GOT3 (cell line): ENCODE measurements at regions not wholly inside any gene's neighbourhood (a gene's known extent, or its start where the extent isn't known, plus 50 kb on each side); places are given as distances from the start of the nearest gene placed in this dataset.
"Not testable (repeated sequence)": the region's sequence is repeated elsewhere in the genome, so short reads cannot be mapped to it uniquely, and the experiment has no call there.

Source experiments
- DNase-seq: peaks from one replicate; lab custom pipeline; 2025; ENCODE audit warnings: mixed read lengths; lab: John Stamatoyannopoulos, UW

DNA sequence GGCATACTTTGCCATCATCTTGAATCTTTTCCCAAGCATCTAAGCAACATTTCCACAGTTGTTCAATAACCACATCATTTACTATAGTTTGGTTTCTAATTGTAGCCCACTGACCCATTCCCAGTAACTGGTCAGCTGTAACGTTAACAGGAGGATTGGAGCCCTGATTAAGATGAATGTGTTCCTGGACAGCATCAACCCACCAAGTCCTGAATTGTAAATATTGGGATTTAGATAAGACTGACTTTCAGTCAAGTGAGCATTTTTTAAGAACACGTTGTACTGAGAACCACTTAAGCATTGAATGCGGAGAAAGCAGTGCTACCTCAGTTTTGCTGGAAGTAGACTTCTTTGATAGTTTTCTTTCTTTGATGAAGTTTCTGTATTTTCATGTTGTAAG lies 53.3 kb upstream of the ARL4D start:
- not testable (repeated sequence) for DNase-seq

- DNase-seq = no peak
Observed at GRCh38 chr17:43344685-43345084, 54.1 kb upstream of the ARL4D start.

- DNase-seq = no peak
Observed at GRCh38 chr17:43342589-43342890, 56.3 kb upstream of the ARL4D start.

GRCh38 chr17:43341715-43342588 lies 56.8 kb upstream of the ARL4D start:
- DNase-seq = no peak

DNA sequence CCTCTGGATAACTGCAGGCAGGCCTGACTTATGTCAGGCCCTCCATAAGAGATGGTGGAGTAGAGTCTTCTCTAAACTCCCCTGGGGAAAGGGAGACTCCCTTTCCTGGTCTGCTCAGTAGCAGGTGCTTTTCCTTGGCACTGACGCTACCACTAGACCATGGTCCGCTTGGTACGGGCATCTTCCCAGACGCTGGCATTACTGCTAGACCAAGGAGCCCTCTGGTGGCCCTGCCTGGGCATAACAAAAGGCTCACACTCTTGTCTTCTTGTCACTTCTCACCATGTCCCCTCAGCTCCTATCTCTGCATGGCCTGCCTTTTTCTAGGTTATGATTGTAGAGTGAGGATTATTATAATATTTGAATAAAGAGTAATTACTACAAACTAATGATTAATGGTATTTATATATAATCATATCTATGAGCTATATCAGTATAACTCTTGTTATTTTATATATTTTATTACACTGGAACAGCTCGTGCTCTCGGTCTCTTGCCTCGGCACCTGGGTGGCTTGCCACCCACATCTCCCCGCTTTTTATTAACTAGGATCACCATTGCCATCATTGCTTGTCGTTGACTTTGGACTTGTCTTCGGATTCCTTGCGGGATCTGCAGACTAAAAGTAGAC lies 59.8 kb upstream of the ARL4D start:
- DNase-seq = peak; percentile 12

DNA sequence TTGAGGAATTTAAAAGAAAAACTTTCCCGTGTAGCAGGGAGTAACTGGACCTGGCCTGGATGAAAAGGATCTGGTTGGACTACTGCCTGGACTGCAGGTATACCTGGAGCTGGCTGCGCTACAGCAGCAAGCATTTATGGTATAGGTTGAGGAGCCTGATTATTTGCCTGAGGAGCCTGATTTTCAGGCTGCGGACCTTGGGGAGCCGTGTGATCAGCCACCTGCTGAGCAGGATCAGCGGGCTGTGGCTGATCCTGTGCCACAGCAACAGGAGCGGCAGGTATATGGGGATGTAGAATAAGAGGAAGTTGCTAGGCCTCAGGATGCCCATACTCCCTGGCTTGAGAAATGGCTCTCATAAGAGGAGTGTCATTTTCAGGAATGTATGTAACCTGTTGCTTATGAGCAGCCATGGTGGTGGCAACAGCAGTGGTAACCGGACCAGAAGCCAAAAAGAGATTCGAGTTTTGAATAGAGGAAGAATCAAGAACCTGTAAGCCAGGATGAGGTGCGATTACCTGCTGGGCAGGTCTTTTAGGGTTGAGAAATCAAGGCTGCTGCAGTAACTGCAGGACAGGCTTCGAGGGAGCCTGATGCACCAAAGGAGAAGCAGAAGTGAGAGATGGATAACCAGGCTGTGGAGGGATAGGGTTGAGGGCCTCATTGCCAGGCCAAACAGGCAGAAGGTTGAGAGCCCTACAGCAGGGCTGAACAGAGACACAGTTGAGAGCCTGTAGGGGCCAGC lies 60.9 kb upstream of the ARL4D start:
- DNase-seq = no peak

DNA sequence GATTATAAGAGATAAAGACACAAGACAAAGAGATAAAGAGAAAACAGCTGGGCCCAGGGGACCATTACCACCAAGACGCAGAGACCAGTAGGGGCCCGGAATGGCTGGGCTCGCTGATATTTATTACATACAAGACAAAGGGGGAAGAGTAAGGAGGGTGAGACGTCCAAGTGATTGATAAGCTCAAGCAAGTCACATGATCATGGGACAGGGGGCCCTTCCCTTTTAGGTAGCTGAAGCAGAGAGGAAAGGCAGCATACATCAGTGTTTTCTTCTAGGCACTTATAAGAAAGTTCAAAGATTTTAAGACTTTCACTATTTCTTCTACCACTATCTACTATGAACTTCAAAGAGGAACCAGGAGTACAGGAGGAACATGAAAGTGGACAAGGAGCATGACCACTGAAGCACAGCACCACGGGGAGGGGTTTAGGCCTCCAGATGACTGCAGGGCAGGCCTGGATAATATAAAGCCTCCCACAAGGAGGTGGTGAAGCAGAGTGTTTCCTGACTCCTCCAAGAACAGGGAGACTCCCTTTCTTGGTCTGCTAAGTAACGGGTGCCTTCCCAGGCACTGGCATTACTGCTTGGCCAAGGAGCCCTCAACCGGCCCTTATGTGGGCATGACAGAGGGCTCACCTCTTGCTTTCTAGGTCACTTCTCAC lies 63.9 kb upstream of the ARL4D start:
- no peak for DNase-seq

DNA sequence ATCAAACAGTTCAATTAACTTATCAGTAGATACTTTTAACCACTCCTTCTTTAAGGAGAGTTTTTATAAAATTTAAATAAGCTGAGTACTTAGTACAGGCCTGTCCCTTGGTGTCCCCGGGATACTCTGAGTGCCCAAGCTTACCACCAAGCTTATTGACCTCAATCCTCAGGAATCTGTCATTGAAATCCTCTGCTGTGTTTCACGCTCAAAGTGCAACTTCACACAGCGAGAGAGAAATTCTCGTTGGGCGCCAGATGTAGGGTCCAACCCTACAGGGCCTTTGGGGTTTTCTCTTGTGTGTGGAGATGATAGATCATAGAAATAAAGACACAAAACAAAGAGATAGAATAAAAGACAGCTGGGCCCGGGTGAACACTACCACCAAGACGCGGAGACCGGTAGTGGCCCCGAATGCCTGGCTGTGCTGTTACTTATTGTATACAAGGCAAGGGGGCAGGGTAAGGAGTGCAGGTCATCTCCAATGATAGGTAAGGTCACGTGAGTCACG lies 65.3 kb upstream of the ARL4D start:
- no peak for DNase-seq

GRCh38 chr17:43332230-43332629 lies 66.6 kb upstream of the ARL4D start:
- no peak for DNase-seq

DNA sequence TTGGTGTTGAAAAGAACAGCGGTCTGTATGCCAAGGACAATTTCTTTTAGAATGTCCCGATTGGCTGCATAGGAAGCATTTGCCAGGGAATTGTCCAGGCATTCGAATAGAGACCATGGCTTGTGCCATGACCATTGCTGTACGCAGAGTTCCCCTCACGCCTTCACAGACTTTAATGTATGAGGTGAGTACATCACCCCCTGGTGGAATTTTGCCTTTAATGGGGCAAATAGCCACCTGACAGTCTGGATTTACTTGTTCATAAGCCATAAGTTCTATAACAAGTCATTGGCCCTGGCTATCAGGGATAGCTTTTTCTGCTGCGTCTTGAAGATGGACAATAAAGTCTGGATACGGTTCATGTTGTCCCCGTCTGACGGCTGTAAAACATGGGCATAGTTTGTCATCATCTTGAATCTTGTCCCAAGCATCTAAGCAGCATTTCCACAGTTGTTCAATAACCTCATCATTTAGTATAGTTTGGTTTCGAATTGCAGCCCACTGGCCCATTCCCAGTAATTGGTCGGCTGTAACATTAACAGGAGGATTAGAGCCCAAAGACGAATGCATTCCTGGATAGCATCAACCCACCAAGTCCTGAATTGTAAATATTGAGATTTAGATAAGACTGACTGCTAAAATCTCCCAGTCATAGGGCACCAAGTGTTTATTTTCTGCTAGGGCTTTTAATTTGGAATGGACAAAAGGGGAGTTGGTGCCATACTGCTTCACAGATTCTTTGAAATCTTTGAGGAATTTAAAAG lies 67.7 kb upstream of the ARL4D start:
- DNase-seq = no peak

- no peak for DNase-seq
Observed at GRCh38 chr17:43329183-43329582, 69.6 kb upstream of the ARL4D start.

DNA sequence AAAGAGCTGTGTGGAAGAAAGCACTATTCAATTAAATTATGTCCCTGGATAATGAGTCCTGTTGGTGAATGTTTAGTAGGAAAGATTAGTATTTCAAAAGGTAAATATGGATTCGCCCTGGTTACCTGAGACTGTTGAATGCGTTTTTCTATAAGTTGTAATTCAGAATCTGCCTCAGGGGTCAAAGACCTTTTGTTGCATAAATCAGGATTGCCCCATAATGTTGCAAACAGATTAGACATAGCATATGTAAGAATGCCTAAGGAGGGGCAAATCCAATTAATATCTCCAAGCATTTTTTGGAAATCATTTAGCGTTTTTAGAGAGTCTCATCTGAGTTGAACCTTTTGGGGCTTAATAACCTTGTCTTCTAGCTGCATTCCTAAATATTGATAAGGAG lies 70.1 kb upstream of the ARL4D start:
- DNase-seq = no peak

GRCh38 chr17:43327834-43328420 lies 70.9 kb upstream of the ARL4D start:
- DNase-seq = no peak

DNA sequence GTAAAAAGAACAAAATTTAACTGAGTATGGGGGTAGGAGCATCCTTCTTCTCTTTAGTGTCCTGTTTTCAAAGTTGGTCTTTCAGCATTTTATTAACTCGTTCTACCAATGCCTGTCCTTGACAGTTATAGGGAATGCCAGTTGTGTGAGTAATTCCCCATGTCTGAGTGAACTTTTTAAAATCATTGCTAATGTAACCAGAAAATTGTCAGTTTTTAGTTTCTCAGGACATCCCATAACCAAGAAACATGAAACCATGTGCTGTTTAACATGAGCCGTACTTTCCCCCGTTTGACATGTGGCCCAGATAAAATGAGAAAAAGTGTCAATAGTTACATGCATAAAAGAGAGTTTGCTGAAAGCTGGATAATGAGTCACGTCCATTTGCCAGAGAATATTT lies 71.4 kb upstream of the ARL4D start:
- DNase-seq = no peak

DNA sequence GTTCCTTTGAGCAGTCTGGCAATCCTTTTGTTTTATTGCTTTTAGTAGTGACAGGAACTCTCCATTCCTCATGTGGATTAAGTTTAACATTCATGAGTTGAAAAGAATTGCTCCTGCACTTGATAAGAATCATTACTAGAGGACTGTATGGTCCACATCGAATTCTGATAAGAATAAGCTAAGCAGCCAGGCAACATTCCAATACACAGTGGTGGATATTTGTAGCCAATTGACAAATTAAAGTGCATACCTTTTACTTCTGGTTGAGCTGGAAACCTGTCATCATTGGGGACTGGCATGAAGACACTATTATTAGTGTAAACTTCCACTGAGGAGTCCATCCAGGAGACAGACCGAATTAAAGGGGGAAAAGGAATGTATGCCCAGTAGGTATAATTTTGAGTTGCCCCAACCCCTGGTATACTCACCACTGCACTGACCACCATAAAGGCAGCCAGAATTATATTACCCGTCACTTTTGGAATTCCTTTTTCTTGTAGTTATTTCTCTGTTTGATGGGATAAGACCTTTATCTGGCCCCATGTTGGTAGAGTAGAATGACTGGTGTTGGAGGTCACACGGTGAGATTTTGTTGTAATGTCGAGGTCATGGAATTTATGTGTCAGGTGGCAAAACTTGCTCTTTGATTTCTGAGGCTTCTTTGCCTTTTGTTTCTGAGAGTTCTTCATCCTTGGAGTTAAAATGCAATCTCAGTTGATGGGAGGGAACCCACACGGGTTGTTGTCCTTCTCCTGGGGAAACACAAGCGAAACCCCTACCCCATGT lies 72.1 kb upstream of the ARL4D start:
- DNase-seq = no peak

- DNase-seq = no peak
Observed at GRCh38 chr17:43324205-43324893, 74.4 kb upstream of the ARL4D start.

GRCh38 chr17:43319293-43320124 lies 79.3 kb upstream of the ARL4D start:
- no peak for DNase-seq

GRCh38 chr17:43316522-43317142 lies 82.2 kb upstream of the ARL4D start:
- no peak for DNase-seq
